A549 (cell line): ENCODE measurements at regions not wholly inside any gene's neighbourhood (a gene's known extent, or its start where the extent isn't known, plus 50 kb on each side); places are given as distances from the start of the nearest gene placed in this dataset.

Experiments
- ATAC-seq, 2 experiments: fragments of 200-7000 bp in 1 of 2; fragments of >200 bp in 1 of 2; cut with Nextera tagmentation in 1 of 2; cut with Tn5 transposase in 1 of 2; 3 replicates each; pipeline versions ENCODE4 v1.8.0 to v1.9.1; 2018 to 2020; ENCODE audit warnings: mild to moderate bottlenecking in 1 of 2, moderate library complexity in 1 of 2
- CTCF ChIA-PET: fragments of 300-600 bp; sonication (Branson Sonifier 250); formaldehyde crosslinking; extraction: SDS; loops from one replicate; lab custom pipeline; 2021; ENCODE audit warnings: antibody characterized with exemption, inconsistent platforms; lab: Yijun Ruan, JAX
- POLR2A ChIA-PET: fragments of 350-600 bp; formaldehyde crosslinking; extraction: SDS; loops from one replicate; lab custom pipeline; 2021; ENCODE audit warnings: antibody characterized with exemption, inconsistent platforms; lab: Yijun Ruan, JAX
- DNase-seq, 2 experiments: peaks; one replicate each; pipeline versions ENCODE4 v3.0.0 to v3.0.0-alpha.2; 2011 to 2016; ENCODE audit warnings: low read depth in 1 of 2, low spot score in 1 of 2
- FAIRE-seq: peaks from 2 replicates; lab custom pipeline; 2011; peaks lifted over from hg19 to GRCh38; lab: Jason Lieb, UNC
- H3K27ac ChIP-seq, 2 experiments: fragments of >200 bp; sonication (Bioruptor Twin); formaldehyde crosslinking; 3 replicates each; pipeline ENCODE4 v1.5.1; 2016 to 2017
- H3K4me1 ChIP-seq: fragments of >200 bp; sonication (Bioruptor Twin); formaldehyde crosslinking; 3 replicates; pipeline ENCODE4 v1.6.1; 2016
- H3K4me2 ChIP-seq: fragments of >200 bp; sonication (Bioruptor Twin); formaldehyde crosslinking; 3 replicates; pipeline ENCODE4 v1.6.1; 2016
- H3K4me3 ChIP-seq: fragments of >200 bp; sonication (Bioruptor Twin); formaldehyde crosslinking; 3 replicates; pipeline ENCODE4 v1.5.1; 2016
- H3K9me3 ChIP-seq: fragments of >200 bp; sonication (Bioruptor Twin); formaldehyde crosslinking; 3 replicates; pipeline ENCODE4 v1.6.1; 2016
- CEBPB ChIP-seq, 2 experiments: fragments of >200 bp in 1 of 2; sonication (Bioruptor Twin) in 1 of 2; formaldehyde crosslinking in 1 of 2; IDR thresholded peaks; 2 replicates each; pipeline ENCODE4 v1.6.1; 2012 to 2016
- FOSL2 ChIP-seq, 2 experiments: fragments of 450-650 bp in 1 of 2; fragments of >200 bp in 1 of 2; sonication (Bioruptor Twin) in 1 of 2; formaldehyde crosslinking; IDR thresholded peaks; 2 replicates each; pipeline versions ENCODE4 v1.5.0 to v1.6.1; 2016 to 2020; ENCODE audit warnings: mild to moderate bottlenecking in 1 of 2, moderate library complexity in 1 of 2
- JUN ChIP-seq, 2 experiments: fragments of >200 bp; sonication (Bioruptor Twin); formaldehyde crosslinking; IDR thresholded peaks; 2 replicates in 1 of 2; 3 replicates in 1 of 2; pipeline ENCODE4 v1.6.1; 2016 to 2017
- JUNB ChIP-seq: fragments of >200 bp; sonication (Bioruptor Twin); formaldehyde crosslinking; IDR thresholded peaks from 2 replicates; pipeline ENCODE4 v1.6.1; 2016
- KDM5A ChIP-seq: fragments of 200-600 bp; sonication (generic); IDR thresholded peaks from 2 replicates; pipeline ENCODE4 v1.6.1; 2016; ENCODE audit warnings: antibody characterized with exemption, mild to moderate bottlenecking
- MAFK ChIP-seq: fragments of 450-650 bp; IDR thresholded peaks from 2 replicates; pipeline ENCODE4 v1.6.1; 2014; ENCODE audit not compliant: partially characterized antibody
- POLR2AphosphoS2 ChIP-seq: conservative IDR thresholded peaks from 2 replicates; pipeline ENCODE4 v1.6.1; 2012; ENCODE audit warnings: low read length, improper control_type of control experiment, inconsistent platforms
- RARB ChIP-seq: fragments of 250-450 bp; sonication (Bioruptor Pico); IDR thresholded peaks from 2 replicates; pipeline ENCODE4 v1.8.0; 2021; ENCODE audit warnings: mild to moderate bottlenecking, moderate library complexity
- RFX5 ChIP-seq: fragments of 450-650 bp; IDR thresholded peaks from 2 replicates; pipeline ENCODE4 v1.7.1; 2014; ENCODE audit warnings: antibody characterized with exemption, mild to moderate bottlenecking, moderate library complexity
- SMC3 ChIP-seq: fragments of >200 bp; sonication (Bioruptor Twin); formaldehyde crosslinking; IDR thresholded peaks from 3 replicates; pipeline ENCODE4 v1.6.1; 2018; ENCODE audit warnings: inconsistent platforms
- ZNF302 ChIP-seq: fragments of 250-450 bp; sonication (Bioruptor Pico); IDR thresholded peaks from 2 replicates; pipeline ENCODE4 v1.9.0; 2021; ENCODE audit warnings: inconsistent platforms, mild to moderate bottlenecking, moderate library complexity
- ZSCAN20 ChIP-seq: fragments of 250-450 bp; sonication (Bioruptor Pico); IDR thresholded peaks from 2 replicates; pipeline ENCODE4 v1.8.0; 2022; ENCODE audit warnings: mild to moderate bottlenecking, moderate library complexity
- WGBS: methylation state at CpG from one replicate; pipeline ENCODE4 v1.1.6; 2017; ENCODE audit errors: missing lambda C conversion rate; 5-methylcytosine and 5-hydroxymethylcytosine counted together
- TF ChIP-seq, protein P1 (sequence below): fragments of 250-450 bp; sonication (Bioruptor Pico); IDR thresholded peaks from 2 replicates; pipeline ENCODE4 v1.5.0; 2021; ENCODE audit warnings: mild to moderate bottlenecking, moderate library complexity, borderline replicate concordance
- TF ChIP-seq, protein P2 (sequence below): IDR thresholded peaks from 2 replicates; pipeline ENCODE4 v1.6.1; 2012; ENCODE audit warnings: low read depth, borderline replicate concordance
- TF ChIP-seq, protein P3 (sequence below): IDR thresholded peaks from 2 replicates; pipeline ENCODE4 v1.6.1; 2012

DNA sequence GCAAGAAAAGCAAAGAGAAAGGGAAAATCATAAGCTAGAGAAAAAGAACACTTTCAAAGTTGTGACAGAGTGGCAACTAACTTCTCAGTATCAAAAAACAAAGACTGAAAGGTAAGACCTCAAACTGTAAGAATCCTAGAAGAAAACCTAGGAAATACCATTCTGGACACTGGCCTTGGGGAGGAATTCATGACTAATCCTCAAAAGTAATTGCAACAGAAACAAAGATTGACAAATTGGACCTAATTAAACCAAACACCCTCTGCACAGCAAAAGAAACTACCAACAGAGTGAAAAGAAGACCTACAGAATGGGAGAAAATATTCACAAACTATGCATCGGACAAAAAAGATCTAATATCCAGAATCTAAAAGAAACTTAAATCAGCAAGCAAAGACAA is 79.1 kb downstream of the FEM1C start:
- Histone ChIP-seq H3K4me2 (no peak overlapping the region), H3K9me3 (no peaks in the 10 kb centered on the region), H3K27ac (no peak overlapping the region), H3K4me3 (no peak overlapping the region), H3K4me1 (peaks cover 42% of the 10 kb centered on the region)
- WGBS: 91% methylated on average over 1 of the region's 1 CpG
- TF ChIP-seq RARB: no peak
- TF ChIP-seq ZSCAN20 (CRISPR knock-in tag): no peak
- no peak for TF ChIP-seq CEBPB (IDR thresholded peaks at IDR 0.05)
- TF ChIP-seq, protein P1, sequence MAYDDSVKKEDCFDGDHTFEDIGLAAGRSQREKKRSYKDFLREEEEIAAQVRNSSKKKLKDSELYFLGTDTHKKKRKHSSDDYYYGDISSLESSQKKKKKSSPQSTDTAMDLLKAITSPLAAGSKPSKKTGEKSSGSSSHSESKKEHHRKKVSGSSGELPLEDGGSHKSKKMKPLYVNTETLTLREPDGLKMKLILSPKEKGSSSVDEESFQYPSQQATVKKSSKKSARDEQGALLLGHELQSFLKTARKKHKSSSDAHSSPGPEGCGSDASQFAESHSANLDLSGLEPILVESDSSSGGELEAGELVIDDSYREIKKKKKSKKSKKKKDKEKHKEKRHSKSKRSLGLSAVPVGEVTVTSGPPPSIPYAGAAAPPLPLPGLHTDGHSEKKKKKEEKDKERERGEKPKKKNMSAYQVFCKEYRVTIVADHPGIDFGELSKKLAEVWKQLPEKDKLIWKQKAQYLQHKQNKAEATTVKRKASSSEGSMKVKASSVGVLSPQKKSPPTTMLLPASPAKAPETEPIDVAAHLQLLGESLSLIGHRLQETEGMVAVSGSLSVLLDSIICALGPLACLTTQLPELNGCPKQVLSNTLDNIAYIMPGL (CRISPR knock-in tag): no peak
- TF ChIP-seq KDM5A: no peak
- DNase-seq (no peak), FAIRE-seq (no peak), ATAC-seq (no peak)
- ChIA-PET CTCF (no interaction called here), POLR2A (no interaction called here)

DNA sequence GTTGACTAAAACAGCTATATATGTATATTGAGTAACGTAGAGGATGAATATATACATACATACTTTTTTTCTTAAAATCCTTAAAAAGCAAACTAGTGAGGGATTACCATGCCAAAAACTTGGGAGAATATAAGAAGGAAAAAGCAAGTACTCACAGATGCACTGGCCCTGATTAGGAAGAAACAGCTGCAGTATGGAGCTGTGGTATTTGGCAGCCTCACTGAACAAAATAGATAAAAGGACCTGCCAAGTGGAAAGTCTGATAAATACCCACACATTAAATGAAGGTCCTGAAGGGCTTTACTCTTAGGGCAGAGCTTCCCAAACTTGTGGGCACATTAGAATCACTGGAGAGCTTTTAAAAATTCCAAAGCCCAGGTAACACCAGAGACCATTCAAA is 80.6 kb downstream of the FEM1C start:
- CTCF ChIA-PET: interaction anchor here (0.9 kb wide), 1 partner anchor 31 kb away, joined by 3 read pairs; no protein-coding TSS in a partner anchor
- Histone ChIP-seq H3K4me1 (peaks cover 53% of the 10 kb centered on the region), H3K4me2 (no peak overlapping the region), H3K27ac (0 out of 6 replicates have a peak overlapping the region, but pooled peaks of 1 of the 2 experiments have one; percentile 6), H3K4me3 (no peak overlapping the region), H3K9me3 (no peaks in the 10 kb centered on the region)
- TF ChIP-seq JUN (IDR thresholded peaks at IDR 0.05) (no peak), SMC3 (no peak), ZNF302 (CRISPR knock-in tag) (no peak), POLR2AphosphoS2 (no peak)
- TF ChIP-seq, protein P2, sequence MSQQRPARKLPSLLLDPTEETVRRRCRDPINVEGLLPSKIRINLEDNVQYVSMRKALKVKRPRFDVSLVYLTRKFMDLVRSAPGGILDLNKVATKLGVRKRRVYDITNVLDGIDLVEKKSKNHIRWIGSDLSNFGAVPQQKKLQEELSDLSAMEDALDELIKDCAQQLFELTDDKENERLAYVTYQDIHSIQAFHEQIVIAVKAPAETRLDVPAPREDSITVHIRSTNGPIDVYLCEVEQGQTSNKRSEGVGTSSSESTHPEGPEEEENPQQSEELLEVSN: no peak
- no peak for ATAC-seq
- WGBS: 73% methylated on average over 1 of the region's 1 CpG
- DNase-seq: no peak
- no peak for FAIRE-seq
- POLR2A ChIA-PET: no interaction called here

DNA sequence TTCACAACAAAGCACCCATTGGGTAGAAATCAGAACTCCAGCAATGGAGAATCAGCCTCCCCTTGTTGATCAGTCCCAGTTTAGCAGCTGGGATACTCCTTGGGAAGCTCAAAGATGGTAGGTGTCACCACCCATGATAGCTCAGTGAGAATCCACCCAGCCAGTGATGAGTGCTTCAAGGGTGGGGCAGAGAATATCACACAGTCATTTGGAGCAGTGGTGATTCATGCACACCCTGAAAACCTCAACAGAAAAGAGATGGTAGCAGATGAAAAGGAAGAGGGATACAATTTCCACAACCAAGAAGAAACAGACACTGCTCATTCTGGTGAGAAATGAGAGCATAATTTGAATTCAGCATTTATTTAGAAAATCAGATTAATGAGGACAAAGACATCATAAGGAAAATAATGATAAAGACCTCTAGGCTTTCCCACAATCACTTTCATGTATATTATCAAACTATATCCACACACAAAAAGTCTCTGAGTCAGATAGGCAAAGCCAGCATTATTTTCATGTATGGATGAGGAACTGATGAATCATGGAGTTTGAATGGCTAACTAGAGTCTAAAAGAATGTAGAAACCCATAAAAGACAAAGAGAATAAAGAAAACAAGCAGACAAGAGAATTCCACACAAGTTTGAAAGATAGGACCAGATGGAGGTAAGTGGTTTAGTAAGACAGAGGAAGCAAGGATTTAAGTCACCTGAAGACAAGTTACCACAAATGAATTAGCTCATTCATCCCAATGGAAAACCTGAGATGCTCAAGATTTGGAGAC is 82.9 kb downstream of the FEM1C start:
- peak; percentile 38 to 71 for DNase-seq
- FAIRE-seq: peak; percentile 76
- TF ChIP-seq MAFK (peak; percentile 41), JUNB (peak; percentile 63), FOSL2 (IDR thresholded peaks at IDR 0.05) (peak; percentile 44; the same call in 1 of the 2 replicates), FOSL2 (CRISPR knock-in tag; IDR thresholded peaks at IDR 0.05) (peak; percentile 47), RFX5 (no peak)
- TF ChIP-seq, protein P3, sequence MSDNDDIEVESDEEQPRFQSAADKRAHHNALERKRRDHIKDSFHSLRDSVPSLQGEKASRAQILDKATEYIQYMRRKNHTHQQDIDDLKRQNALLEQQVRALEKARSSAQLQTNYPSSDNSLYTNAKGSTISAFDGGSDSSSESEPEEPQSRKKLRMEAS: no peak
- TF ChIP-seq, protein P2: no peak
- TF ChIP-seq, all 56 proteins: peak for 3
- CTCF ChIA-PET: interaction anchor here (1.0 to 1.1 kb wide), 2 partner anchors 11 to 152 kb away, joined by 3 read pairs; no protein-coding TSS in a partner anchor
- H3K4me1 ChIP-seq: peaks cover 54% of the 10 kb centered on the region
- POLR2A ChIA-PET: interaction anchor here (2.2 kb wide), 1 partner anchor 82 kb away, joined by 12 read pairs; the partner anchor contains the start of gene FEM1C
- H3K9me3 ChIP-seq: no peaks in the 10 kb centered on the region
- H3K4me3 ChIP-seq: no peak overlapping the region
- peak overlapping the region; percentile 77 to 82 for H3K27ac ChIP-seq
- peak; percentile 89 to 90 for ATAC-seq
- peak overlapping the region; percentile 48 for H3K4me2 ChIP-seq
